ENCODE measurements at regions not wholly inside any gene's neighbourhood (a gene's known extent, or its start where the extent isn't known, plus 50 kb on each side); places are given as distances from the start of the nearest gene placed in this dataset.

DNA sequence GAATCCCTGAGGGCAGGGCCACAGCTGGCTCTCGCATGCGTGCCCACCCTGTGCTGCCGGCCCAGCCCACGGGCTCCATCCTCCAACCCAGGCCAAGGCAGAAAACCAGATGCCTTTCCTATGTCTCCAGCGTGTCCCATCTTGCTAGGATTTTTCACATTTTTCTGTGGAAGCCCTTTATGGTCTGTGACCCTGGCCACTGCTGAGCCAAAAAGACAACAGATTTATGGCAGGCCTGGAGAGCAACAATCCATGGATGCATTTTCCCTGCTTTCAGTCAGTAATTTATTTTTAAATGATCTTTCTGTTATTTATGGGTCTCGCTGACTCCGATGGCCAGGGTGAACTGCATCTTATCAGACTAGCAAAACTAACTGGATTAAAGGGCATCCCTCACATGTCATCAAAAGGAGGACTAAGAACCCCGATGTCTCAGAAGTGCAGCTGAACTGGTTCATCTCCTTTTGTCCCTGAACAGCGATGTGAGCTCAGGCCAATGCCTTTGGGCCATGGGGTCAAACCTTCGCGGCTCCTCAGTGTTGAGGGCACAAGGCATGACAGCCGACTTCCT lies 346.0 kb downstream of the CYRIA start:
- no peak for DNase-seq (ENCODE audit: low read depth)
- no peak for FAIRE-seq
- no peak overlapping the region for H3K4me3 ChIP-seq (ENCODE audit: low read depth, low read length)
- TF ChIP-seq, protein P1, sequence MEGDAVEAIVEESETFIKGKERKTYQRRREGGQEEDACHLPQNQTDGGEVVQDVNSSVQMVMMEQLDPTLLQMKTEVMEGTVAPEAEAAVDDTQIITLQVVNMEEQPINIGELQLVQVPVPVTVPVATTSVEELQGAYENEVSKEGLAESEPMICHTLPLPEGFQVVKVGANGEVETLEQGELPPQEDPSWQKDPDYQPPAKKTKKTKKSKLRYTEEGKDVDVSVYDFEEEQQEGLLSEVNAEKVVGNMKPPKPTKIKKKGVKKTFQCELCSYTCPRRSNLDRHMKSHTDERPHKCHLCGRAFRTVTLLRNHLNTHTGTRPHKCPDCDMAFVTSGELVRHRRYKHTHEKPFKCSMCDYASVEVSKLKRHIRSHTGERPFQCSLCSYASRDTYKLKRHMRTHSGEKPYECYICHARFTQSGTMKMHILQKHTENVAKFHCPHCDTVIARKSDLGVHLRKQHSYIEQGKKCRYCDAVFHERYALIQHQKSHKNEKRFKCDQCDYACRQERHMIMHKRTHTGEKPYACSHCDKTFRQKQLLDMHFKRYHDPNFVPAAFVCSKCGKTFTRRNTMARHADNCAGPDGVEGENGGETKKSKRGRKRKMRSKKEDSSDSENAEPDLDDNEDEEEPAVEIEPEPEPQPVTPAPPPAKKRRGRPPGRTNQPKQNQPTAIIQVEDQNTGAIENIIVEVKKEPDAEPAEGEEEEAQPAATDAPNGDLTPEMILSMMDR (IDR thresholded peaks at IDR 0.05; ENCODE audit: insufficient read depth, low read length, severe bottlenecking) = no peak
- H3K27me3 ChIP-seq (ENCODE audit: control insufficient read depth, insufficient read depth, low read length) = no peaks in the 10 kb centered on the region
- H3K36me3 ChIP-seq (ENCODE audit: control insufficient read depth, insufficient read depth, low read length) = no peaks in the 10 kb centered on the region

- FAIRE-seq = peak; percentile 13
These were observed 347.0 kb downstream of the CYRIA start for GRCh38 chr2:16318474-16319195.

GRCh38 chr2:16318051-16318450 lies 347.6 kb downstream of the CYRIA start:
- H3K36me3 ChIP-seq (ENCODE audit: control insufficient read depth, insufficient read depth, low read length) = no peaks in the 10 kb centered on the region
- no peak for DNase-seq (ENCODE audit: low read depth)
- no peak overlapping the region for H3K4me3 ChIP-seq (ENCODE audit: low read depth, low read length)
- no peaks in the 10 kb centered on the region for H3K27me3 ChIP-seq (ENCODE audit: control insufficient read depth, insufficient read depth, low read length)
- TF ChIP-seq, protein P1 (IDR thresholded peaks at IDR 0.05; ENCODE audit: insufficient read depth, low read length, severe bottlenecking) = no peak
- no peak for FAIRE-seq

More at GRCh38 chr2:16318474-16319195, 347.0 kb downstream of the CYRIA start:
- TF ChIP-seq, protein P1 (IDR thresholded peaks at IDR 0.05; ENCODE audit: insufficient read depth, low read length, severe bottlenecking) = no peak
- Histone ChIP-seq H3K36me3 (ENCODE audit: control insufficient read depth, insufficient read depth, low read length) (no peaks in the 10 kb centered on the region), H3K27me3 (ENCODE audit: control insufficient read depth, insufficient read depth, low read length) (no peaks in the 10 kb centered on the region), H3K4me3 (ENCODE audit: low read depth, low read length) (no peak overlapping the region)
- peak; percentile 32 for DNase-seq (ENCODE audit: low read depth)

DNA sequence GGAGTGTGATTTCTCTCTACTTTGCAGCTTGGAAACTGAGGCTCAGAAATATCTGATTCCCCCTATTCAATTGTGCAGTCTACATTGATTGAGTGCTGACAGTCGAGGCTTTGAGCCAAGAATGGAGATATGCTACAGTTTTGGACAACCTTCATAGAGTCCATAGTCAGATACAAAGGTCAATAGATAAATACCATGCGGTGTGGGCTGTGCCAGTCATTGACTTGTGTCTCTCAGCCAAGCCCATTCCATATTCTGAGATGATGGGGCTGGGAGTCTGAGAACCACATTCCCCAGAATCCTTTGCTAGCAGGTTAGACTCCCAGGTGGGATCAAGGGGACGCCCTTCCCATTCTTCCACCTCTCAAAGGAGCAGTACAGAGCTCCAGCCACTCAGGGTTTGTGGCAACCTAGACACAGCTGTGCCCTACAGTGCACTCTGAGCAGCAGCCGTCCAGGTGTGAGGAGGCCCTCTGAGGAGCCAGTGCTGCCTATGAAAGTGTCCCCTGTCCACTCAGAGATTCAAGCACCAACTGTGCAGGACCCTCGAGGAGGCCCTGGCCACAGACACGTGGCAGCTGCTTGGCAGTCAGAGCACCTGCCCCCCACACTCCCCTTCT lies 348.3 kb downstream of the CYRIA start:
- no peak for DNase-seq (ENCODE audit: low read depth)
- H3K36me3 ChIP-seq (ENCODE audit: control insufficient read depth, insufficient read depth, low read length) = no peaks in the 10 kb centered on the region
- FAIRE-seq = no peak
- H3K27me3 ChIP-seq (ENCODE audit: control insufficient read depth, insufficient read depth, low read length) = no peaks in the 10 kb centered on the region
- no peak overlapping the region for H3K4me3 ChIP-seq (ENCODE audit: low read depth, low read length)
- TF ChIP-seq, protein P1 (IDR thresholded peaks at IDR 0.05; ENCODE audit: insufficient read depth, low read length, severe bottlenecking) = no peak

DNA sequence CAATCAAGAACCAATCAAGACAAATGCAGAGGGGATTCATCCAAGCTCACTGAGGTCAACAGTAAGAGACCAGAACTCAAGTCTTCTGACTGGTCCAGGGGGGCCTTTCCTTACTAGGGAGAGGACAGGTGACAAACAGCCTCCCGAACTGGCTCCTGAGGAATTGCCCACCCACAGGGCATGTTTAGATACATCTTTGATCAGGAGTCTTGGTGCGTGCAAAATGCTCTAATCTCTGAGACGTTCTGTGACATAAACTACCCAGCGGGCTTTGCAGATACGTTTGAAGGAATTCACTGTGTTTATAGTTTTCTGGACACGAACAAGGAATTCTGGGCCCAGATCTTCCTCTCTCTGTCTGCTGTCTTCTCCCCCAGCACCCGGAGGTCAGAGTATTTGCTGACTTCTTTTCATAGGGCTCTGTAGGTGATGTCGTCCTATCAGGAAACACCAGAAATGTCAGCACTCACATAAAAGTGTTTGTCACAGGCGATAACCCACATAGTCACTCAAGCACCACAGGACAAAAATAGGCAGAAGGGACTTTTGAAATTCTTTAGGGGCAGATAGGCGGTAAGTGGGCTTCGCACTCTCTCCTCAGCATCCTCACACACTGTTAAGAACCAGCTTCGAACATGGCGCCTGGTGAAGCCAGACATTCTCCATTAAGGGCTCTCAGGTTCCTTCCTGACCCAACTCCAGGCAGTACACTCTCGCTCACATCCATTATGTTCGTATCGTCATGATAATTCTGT lies 349.0 kb downstream of the CYRIA start:
- TF ChIP-seq, protein P1 (IDR thresholded peaks at IDR 0.05; ENCODE audit: insufficient read depth, low read length, severe bottlenecking) = no peak
- no peaks in the 10 kb centered on the region for H3K27me3 ChIP-seq (ENCODE audit: control insufficient read depth, insufficient read depth, low read length)
- no peak for DNase-seq (ENCODE audit: low read depth)
- no peak overlapping the region for H3K4me3 ChIP-seq (ENCODE audit: low read depth, low read length)
- no peak for FAIRE-seq
- H3K36me3 ChIP-seq (ENCODE audit: control insufficient read depth, insufficient read depth, low read length) = no peaks in the 10 kb centered on the region
